HEK293 (cell line): ENCODE measurements at regions not wholly inside any gene's neighbourhood (a gene's known extent, or its start where the extent isn't known, plus 50 kb on each side); places are given as distances from the start of the nearest gene placed in this dataset.

Experiments
- CTCF ChIA-PET: fragments of 350-600 bp; formaldehyde crosslinking; extraction: SDS; loops from one replicate; lab custom pipeline; 2021; ENCODE audit warnings: antibody characterized with exemption; lab: Yijun Ruan, JAX
- POLR2A ChIA-PET: fragments of 300-600 bp; formaldehyde crosslinking; extraction: SDS; loops from one replicate; lab custom pipeline; 2020; ENCODE audit warnings: antibody characterized with exemption, inconsistent platforms; lab: Yijun Ruan, JAX
- H3K27ac ChIP-seq: fragments of 200-500 bp; sonication (Bioruptor generic); 2 replicates; pipeline ENCODE4 v1.5.1; 2014; ENCODE audit warnings: low read depth, low read length, control low read depth, inconsistent platforms; ENCODE audit errors: extremely low read depth
- H3K36me3 ChIP-seq, 2 experiments: fragments of 200-500 bp in 1 of 2; sonication (Bioruptor generic) in 1 of 2; 1 replicate in 1 of 2; 2 replicates in 1 of 2; pipeline ENCODE4 v1.5.1; 2014 to 2017; ENCODE audit warnings: inconsistent platforms in 2 of 2, low read length in 2 of 2; ENCODE audit not compliant: control insufficient read depth in 2 of 2, insufficient read depth in 1 of 2
- H3K4me1 ChIP-seq: fragments of 200-500 bp; sonication (Bioruptor generic); 2 replicates; pipeline ENCODE4 v1.5.1; 2014; ENCODE audit warnings: mild to moderate bottlenecking, low read length, inconsistent platforms; ENCODE audit not compliant: control insufficient read depth, insufficient read depth
- H3K4me3 ChIP-seq: 2 replicates; pipeline ENCODE4 v1.5.1; 2011; ENCODE audit warnings: low read depth, mild to moderate bottlenecking, control low read depth, low read length, moderate library complexity
- H3K9me3 ChIP-seq: fragments of 200-500 bp; sonication (Bioruptor generic); 2 replicates; pipeline ENCODE4 v1.5.1; 2014; ENCODE audit warnings: low read depth, low read length, inconsistent platforms; ENCODE audit not compliant: control insufficient read depth, insufficient read depth
- EGR2 ChIP-seq: fragments of 450-650 bp; formaldehyde crosslinking; IDR thresholded peaks from 2 replicates; pipeline ENCODE4 v1.5.1; 2016; ENCODE audit warnings: low read depth, missing biosample characterization, missing genetic modification characterization
- GLI4 ChIP-seq: fragments of 450-650 bp; formaldehyde crosslinking; IDR thresholded peaks from 2 replicates; pipeline ENCODE4 v1.5.1; 2016; ENCODE audit warnings: missing biosample characterization, missing genetic modification characterization
- KLF1 ChIP-seq: fragments of 450-650 bp; formaldehyde crosslinking; IDR thresholded peaks from 2 replicates; pipeline ENCODE4 v1.5.1; 2016; ENCODE audit warnings: missing biosample characterization, missing genetic modification characterization
- PRDM1 ChIP-seq: fragments of 450-650 bp; formaldehyde crosslinking; IDR thresholded peaks from 2 replicates; pipeline ENCODE4; 2016; ENCODE audit warnings: missing biosample characterization, missing genetic modification characterization
- SETDB1 ChIP-seq: IDR thresholded peaks from one replicate; pipeline ENCODE4 v1.6.1; 2017; ENCODE audit warnings: mild to moderate bottlenecking, low read length, moderate library complexity, mixed read lengths; ENCODE audit not compliant: insufficient read length
- SP3 ChIP-seq: fragments of 450-650 bp; formaldehyde crosslinking; IDR thresholded peaks from 2 replicates; pipeline ENCODE4 v1.5.1; 2016; ENCODE audit warnings: missing biosample characterization, missing genetic modification characterization
- TRIM28 ChIP-seq: IDR thresholded peaks from 2 replicates; pipeline ENCODE4 v1.6.1; 2011; ENCODE audit warnings: low read length, control low read depth, borderline replicate concordance
- ZFP37 ChIP-seq: fragments of 450-650 bp; formaldehyde crosslinking; IDR thresholded peaks from 2 replicates; pipeline ENCODE4 v1.5.1; 2016; ENCODE audit warnings: missing biosample characterization, missing genetic modification characterization
- ZFP41 ChIP-seq: fragments of 450-650 bp; formaldehyde crosslinking; IDR thresholded peaks from 2 replicates; pipeline ENCODE4 v1.5.1; 2016; ENCODE audit warnings: missing biosample characterization, missing genetic modification characterization, borderline replicate concordance
- ZNF140 ChIP-seq: fragments of 450-650 bp; formaldehyde crosslinking; IDR thresholded peaks from 2 replicates; pipeline ENCODE4 v1.5.1; 2016; ENCODE audit warnings: missing biosample characterization, missing genetic modification characterization
- ZNF169 ChIP-seq: fragments of 450-650 bp; formaldehyde crosslinking; IDR thresholded peaks from 2 replicates; pipeline ENCODE4 v1.5.1; 2016; ENCODE audit warnings: missing biosample characterization, missing genetic modification characterization
- ZNF184 ChIP-seq: fragments of 450-650 bp; IDR thresholded peaks from 2 replicates; pipeline ENCODE4 v1.5.1; 2018; ENCODE audit warnings: missing biosample characterization, mild to moderate bottlenecking, missing genetic modification characterization
- ZNF223 ChIP-seq: fragments of 450-650 bp; formaldehyde crosslinking; IDR thresholded peaks from 2 replicates; pipeline ENCODE4 v1.5.1; 2016; ENCODE audit warnings: missing biosample characterization, missing genetic modification characterization
- ZNF266 ChIP-seq: fragments of 450-650 bp; formaldehyde crosslinking; IDR thresholded peaks from 2 replicates; pipeline ENCODE4 v1.5.1; 2016; ENCODE audit warnings: missing biosample characterization, missing genetic modification characterization, low read depth
- ZNF274 ChIP-seq, 2 experiments: fragments of 200-500 bp in 1 of 2; fragments of 450-650 bp in 1 of 2; sonication (Bioruptor generic) in 1 of 2; formaldehyde crosslinking in 1 of 2; IDR thresholded peaks; 2 replicates each; pipeline versions ENCODE4 v1.5.1 to v1.6.1; 2014 to 2016; ENCODE audit warnings: borderline replicate concordance in 1 of 2, inconsistent platforms in 1 of 2, low read length in 1 of 2, missing biosample characterization in 1 of 2, missing genetic modification characterization in 1 of 2
- ZNF302 ChIP-seq: fragments of 450-650 bp; formaldehyde crosslinking; IDR thresholded peaks from 2 replicates; pipeline ENCODE4 v1.5.1; 2016; ENCODE audit warnings: missing biosample characterization, missing genetic modification characterization, low read depth
- ZNF366 ChIP-seq: fragments of 450-650 bp; formaldehyde crosslinking; conservative IDR thresholded peaks from 2 replicates; pipeline ENCODE4 v1.5.1; 2016; ENCODE audit warnings: missing biosample characterization, missing genetic modification characterization
- ZNF510 ChIP-seq: fragments of 450-650 bp; formaldehyde crosslinking; IDR thresholded peaks from 2 replicates; pipeline ENCODE4 v1.5.1; 2018; ENCODE audit warnings: mild to moderate bottlenecking, missing genetic modification characterization, missing biosample characterization; ENCODE audit not compliant: insufficient replicate concordance
- ZNF549 ChIP-seq: fragments of 450-650 bp; IDR thresholded peaks from 2 replicates; pipeline ENCODE4 v1.5.1; 2018; ENCODE audit warnings: missing biosample characterization, missing genetic modification characterization, mild to moderate bottlenecking, inconsistent platforms, moderate library complexity
- ZNF560 ChIP-seq: fragments of 450-650 bp; formaldehyde crosslinking; IDR thresholded peaks from 2 replicates; pipeline ENCODE4 v1.5.1; 2017; ENCODE audit warnings: missing biosample characterization, missing genetic modification characterization, borderline replicate concordance
- ZNF747 ChIP-seq: fragments of 450-650 bp; formaldehyde crosslinking; IDR thresholded peaks from 2 replicates; pipeline ENCODE4 v1.5.1; 2016; ENCODE audit warnings: missing biosample characterization, missing genetic modification characterization
- ZNF768 ChIP-seq: fragments of 450-650 bp; formaldehyde crosslinking; IDR thresholded peaks from 2 replicates; pipeline ENCODE4 v1.5.1; 2018; ENCODE audit warnings: missing biosample characterization, mild to moderate bottlenecking, missing genetic modification characterization
- ZNF837 ChIP-seq: fragments of 450-650 bp; formaldehyde crosslinking; IDR thresholded peaks from 2 replicates; pipeline ENCODE4 v1.5.1; 2016; ENCODE audit warnings: missing biosample characterization, missing genetic modification characterization
- ZSCAN4 ChIP-seq: fragments of 450-650 bp; formaldehyde crosslinking; IDR thresholded peaks from 2 replicates; pipeline ENCODE4 v1.5.1; 2017; ENCODE audit warnings: missing biosample characterization, missing genetic modification characterization
- TF ChIP-seq, protein P1 (sequence below): fragments of 450-650 bp; formaldehyde crosslinking; IDR thresholded peaks from 2 replicates; pipeline ENCODE4 v1.5.1; 2016; ENCODE audit warnings: missing biosample characterization, missing genetic modification characterization
- TF ChIP-seq, protein P2 (sequence below): fragments of 450-650 bp; formaldehyde crosslinking; IDR thresholded peaks from 2 replicates; pipeline ENCODE4 v1.5.1; 2016; ENCODE audit warnings: missing biosample characterization, missing genetic modification characterization

GRCh38 chr5:154686490-154686889 lies 68.7 kb upstream of the LARP1 start:
- no peaks in the 10 kb centered on the region; the same call in 1 of the 2 replicates for H3K4me1 ChIP-seq
- TF ChIP-seq, protein P1, sequence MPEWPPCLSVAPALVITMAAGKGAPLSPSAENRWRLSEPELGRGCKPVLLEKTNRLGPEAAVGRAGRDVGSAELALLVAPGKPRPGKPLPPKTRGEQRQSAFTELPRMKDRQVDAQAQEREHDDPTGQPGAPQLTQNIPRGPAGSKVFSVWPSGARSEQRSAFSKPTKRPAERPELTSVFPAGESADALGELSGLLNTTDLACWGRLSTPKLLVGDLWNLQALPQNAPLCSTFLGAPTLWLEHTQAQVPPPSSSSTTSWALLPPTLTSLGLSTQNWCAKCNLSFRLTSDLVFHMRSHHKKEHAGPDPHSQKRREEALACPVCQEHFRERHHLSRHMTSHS (tag by site-specific recombination) = no peak
- TF ChIP-seq TRIM28 (peak; percentile 73; the same call in 1 of the 2 replicates), PRDM1 (tag by site-specific recombination) (no peak), ZNF768 (tag by site-specific recombination) (no peak), ZNF302 (tag by site-specific recombination) (no peak), ZFP37 (no peak), ZNF140 (peak; percentile 32; the same call in 1 of the 2 replicates), ZNF560 (no peak), ZNF837 (tag by site-specific recombination) (no peak), ZNF549 (tag by site-specific recombination) (no peak), ZFP41 (tag by site-specific recombination) (no peak), ZNF184 (tag by site-specific recombination) (no peak), ZSCAN4 (tag by site-specific recombination) (no peak), ZNF223 (tag by site-specific recombination) (no peak), ZNF747 (tag by site-specific recombination) (no peak), ZNF266 (tag by site-specific recombination) (no peak), SETDB1 (peak; percentile 78), ZNF169 (tag by site-specific recombination) (no peak), KLF1 (tag by site-specific recombination) (no peak), ZNF366 (tag by site-specific recombination) (no peak), EGR2 (tag by site-specific recombination) (no peak), ZNF274 (IDR thresholded peaks at IDR 0.05; ENCODE audit: low read length) (no peak), ZNF274 (tag by site-specific recombination; IDR thresholded peaks at IDR 0.05; ENCODE audit: borderline replicate concordance) (no peak), GLI4 (tag by site-specific recombination) (no peak), SP3 (no peak), ZNF510 (tag by site-specific recombination) (no peak)
- TF ChIP-seq, protein P2, sequence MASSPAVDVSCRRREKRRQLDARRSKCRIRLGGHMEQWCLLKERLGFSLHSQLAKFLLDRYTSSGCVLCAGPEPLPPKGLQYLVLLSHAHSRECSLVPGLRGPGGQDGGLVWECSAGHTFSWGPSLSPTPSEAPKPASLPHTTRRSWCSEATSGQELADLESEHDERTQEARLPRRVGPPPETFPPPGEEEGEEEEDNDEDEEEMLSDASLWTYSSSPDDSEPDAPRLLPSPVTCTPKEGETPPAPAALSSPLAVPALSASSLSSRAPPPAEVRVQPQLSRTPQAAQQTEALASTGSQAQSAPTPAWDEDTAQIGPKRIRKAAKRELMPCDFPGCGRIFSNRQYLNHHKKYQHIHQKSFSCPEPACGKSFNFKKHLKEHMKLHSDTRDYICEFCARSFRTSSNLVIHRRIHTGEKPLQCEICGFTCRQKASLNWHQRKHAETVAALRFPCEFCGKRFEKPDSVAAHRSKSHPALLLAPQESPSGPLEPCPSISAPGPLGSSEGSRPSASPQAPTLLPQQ (tag by site-specific recombination) = no peak
- TF ChIP-seq, all 188 proteins: peak for 3
- POLR2A ChIA-PET = no interaction called here
- H3K9me3 ChIP-seq = no peaks in the 10 kb centered on the region
- H3K36me3 ChIP-seq = no peaks in the 10 kb centered on the region
- no peak overlapping the region for H3K4me3 ChIP-seq
- CTCF ChIA-PET = no interaction called here
- H3K27ac ChIP-seq = no peak overlapping the region
